Stimulated activated CD4-positive, alpha-beta T cell treated with anti-CD3 and anti-CD28 coated beads, Interleukin-2, amount 100 ng/mL, for 48 hours (primary cell): ENCODE measurements at regions not wholly inside any gene's neighbourhood (a gene's known extent, or its start where the extent isn't known, plus 50 kb on each side); places are given as distances from the start of the nearest gene placed in this dataset.

Source experiments
- DNase-seq, 2 donors: peaks; one replicate each; pipeline ENCODE4 v3.0.0-alpha.2; 2020

DNA sequence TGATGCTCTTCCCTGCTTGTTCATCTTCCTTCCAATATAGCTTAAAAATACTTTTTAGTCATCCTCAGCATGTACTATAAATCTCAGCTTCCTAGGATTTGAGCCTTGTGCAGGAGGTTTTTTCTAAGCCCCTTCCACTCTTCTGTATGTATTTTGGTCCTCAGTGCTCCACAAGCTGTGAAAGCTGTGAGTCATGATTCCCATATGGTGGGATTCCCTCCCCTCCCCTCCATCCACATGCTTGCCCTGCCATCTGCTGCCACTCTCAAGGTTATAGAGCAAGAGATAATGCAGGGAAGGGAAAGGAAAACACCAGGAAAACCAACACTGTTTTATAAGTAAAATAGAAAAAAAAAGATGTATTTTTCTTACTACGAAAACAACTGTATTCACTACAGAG lies 58.5 kb upstream of the AP1S2 start:
- DNase-seq = no peak

GRCh38 chrX:15911734-15912550 lies 57.3 kb upstream of the AP1S2 start:
- DNase-seq = no peak

DNA sequence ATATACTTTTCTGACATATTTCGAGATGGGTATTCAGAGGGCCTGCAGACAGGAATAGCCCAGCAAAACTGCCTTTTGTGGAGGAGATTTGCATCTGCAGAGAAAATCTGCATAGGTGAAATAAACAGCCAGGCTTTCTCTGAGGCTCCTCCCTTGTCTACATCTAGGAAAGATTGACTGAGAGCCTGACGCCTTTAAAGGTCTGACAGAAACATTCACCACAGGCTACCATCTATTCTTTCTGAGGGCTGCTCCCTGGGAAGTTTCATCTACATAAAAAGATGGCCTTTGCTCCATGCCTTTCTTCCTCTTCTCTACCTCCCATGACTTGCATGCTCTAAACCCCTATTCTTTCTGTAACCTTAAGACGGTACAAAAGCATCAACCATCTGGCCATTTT lies 55.0 kb upstream of the AP1S2 start:
- DNase-seq = no peak

- no peak for DNase-seq
These were observed 54.1 kb upstream of the AP1S2 start for GRCh38 chrX:15908603-15909290.

DNA sequence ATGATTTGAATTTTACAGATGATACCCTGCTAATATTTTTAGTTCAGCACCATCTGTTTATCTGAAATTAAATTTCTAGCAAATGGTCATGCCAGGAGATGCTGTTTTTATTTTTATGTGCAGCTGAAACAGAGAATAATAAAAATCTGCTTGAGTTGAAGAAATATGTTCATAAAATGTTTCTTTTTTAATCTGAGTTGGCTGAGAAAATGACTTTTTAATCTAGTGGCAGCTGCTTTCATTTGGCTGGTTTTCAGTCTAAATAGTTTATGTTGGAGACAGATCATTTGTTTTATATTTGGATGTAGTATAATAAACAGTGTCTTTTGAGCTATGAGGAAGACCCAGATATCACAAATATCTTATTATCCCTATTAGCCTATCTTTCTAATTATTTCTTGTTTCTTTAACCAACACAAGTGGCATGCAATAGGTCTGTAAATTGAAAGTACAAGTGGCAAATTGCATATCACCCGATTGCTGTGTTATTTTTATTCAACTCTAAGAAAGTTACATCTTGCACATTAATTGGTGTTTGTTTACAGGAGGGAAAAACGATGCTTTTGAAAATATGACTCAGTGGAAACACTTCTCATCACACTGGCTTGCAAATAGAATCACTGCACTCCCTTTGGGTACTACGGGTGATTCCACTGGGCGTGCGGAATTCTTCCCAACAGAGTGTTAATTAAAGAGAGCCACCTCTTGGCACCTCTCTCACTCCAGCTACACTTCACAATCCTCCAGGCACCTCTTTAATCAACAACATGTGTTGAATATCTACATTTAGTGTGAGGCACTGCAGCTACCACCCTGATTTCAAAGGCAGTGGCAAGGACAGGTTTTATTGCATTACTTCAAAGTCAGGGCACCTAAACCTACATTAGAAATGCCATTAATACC lies 51.7 kb upstream of the AP1S2 start:
- no peak for DNase-seq
